Activated T-cell treated with anti-CD3 and anti-CD28 coated beads, Interleukin-2, amount 50 U/mL, for 4 hours (primary cell): ENCODE measurements at regions not wholly inside any gene's neighbourhood (a gene's known extent, or its start where the extent isn't known, plus 50 kb on each side); places are given as distances from the start of the nearest gene placed in this dataset.

ENCODE experiments used
- ATAC-seq, 2 donors: fragments of 200-7000 bp; cut with Tn5 transposase; one replicate each; pipeline ENCODE4 v1.10.0; 2021
- DNase-seq: peaks from one replicate; pipeline ENCODE4 v3.0.0-alpha.2; 2020
- H3K27me3 Mint-ChIP-seq: one replicate; pipeline ENCODE4 v1.8.0; 2021; ENCODE audit warnings: low read depth, mixed read lengths
- H3K36me3 Mint-ChIP-seq: one replicate; pipeline ENCODE4 v1.8.0; 2022; ENCODE audit warnings: mixed read lengths; ENCODE audit not compliant: insufficient read depth
- H3K4me1 Mint-ChIP-seq: one replicate; pipeline ENCODE4 v1.8.0; 2021; ENCODE audit warnings: low read depth, mixed read lengths
- H3K4me3 Mint-ChIP-seq: one replicate; pipeline ENCODE4 v1.8.0; 2021; ENCODE audit warnings: mild to moderate bottlenecking, moderate library complexity, mixed read lengths
- H3K9me3 Mint-ChIP-seq: one replicate; pipeline ENCODE4 v1.8.0; 2021; ENCODE audit warnings: mixed read lengths

DNA sequence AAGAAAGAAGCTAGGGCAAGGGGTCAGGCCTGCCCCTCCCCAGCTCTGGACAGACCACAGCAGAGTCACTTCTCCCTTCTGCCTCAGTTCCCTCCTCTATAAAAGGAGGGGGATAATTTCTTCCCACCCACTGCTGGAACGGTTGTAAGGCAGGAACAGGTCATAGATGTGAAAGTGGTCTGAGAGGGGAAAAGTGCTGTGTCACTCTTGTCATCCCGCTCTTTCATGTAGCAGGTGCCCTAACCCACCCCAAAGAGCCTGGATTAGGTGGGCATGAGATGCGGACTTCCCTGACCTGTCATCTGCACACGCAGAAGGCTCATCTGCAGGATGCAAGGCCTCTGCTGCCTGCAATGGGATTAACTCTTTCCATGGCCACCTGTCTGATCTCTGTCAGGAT, 218.2 kb upstream of the LRFN2 start:
- Mint-ChIP-seq H3K4me3 (no peak overlapping the region), H3K36me3 (no peaks in the 10 kb centered on the region), H3K9me3 (no peaks in the 10 kb centered on the region), H3K27me3 (peaks cover 3% of the 10 kb centered on the region), H3K4me1 (no peaks in the 10 kb centered on the region)
- DNase-seq (no peak), ATAC-seq (no peak)

DNA sequence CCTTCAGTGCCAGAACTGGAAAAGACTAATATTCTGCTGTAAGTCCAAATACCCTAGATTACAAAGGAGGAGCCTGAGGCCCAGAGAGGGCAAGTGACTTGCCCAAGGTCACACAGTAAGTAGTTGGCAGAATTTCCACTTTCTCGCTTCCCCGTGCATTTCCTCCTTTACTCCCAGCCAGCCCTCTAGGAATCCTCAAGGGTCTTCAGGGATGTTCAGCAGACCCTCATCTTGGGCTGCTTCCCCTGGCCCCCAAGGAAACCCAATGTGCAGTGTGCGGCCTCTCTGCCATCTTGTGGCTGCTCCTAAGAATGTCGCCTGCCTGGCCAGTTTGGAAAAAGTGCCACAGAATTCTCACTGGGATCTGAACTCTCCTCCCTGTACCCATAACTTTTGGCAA, 217.7 kb upstream of the LRFN2 start:
- Mint-ChIP-seq H3K9me3 (no peaks in the 10 kb centered on the region), H3K27me3 (peaks cover 3% of the 10 kb centered on the region), H3K4me3 (no peak overlapping the region), H3K36me3 (no peaks in the 10 kb centered on the region), H3K4me1 (no peaks in the 10 kb centered on the region)
- ATAC-seq (no peak), DNase-seq (no peak)

DNA sequence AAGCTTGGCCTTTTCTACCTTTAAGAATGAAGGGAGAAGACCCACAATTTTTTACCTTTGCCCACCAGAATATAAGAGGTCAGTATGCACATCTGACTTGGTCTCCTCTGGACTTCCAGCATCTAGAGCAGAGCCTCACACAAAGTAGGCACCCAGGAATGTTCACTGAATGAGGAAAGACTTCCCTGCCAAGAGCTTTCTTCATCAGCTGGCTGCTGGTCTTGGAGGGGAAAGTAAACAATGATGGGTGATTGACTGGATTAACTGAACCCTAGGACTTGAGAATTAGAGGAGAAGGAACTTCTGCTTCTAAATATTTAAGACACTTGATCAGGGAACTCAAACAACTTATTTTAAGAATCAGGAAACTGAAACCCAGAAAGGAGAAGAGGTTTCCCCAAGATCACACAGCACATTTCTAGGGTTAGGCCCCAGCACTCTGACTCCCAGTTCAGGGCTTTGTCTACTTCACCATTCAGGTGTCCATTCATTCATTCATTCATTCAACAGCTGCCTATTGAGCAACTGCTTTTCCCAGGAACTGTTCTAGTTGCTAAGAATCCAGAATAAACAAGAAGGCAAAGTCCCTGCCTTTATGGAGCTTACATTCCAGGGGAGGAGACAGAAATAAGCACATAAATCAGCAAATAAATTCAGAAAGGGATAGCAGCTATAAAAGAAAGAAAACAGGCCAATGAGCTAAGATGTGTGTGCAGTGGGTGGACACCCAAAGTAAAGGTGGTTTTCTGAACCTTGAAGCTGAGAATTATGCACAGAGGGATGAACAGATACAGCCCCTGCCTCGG, 216.9 kb upstream of the LRFN2 start:
- Mint-ChIP-seq H3K9me3 (no peaks in the 10 kb centered on the region), H3K4me3 (no peak overlapping the region), H3K27me3 (peaks cover 3% of the 10 kb centered on the region), H3K4me1 (no peaks in the 10 kb centered on the region), H3K36me3 (no peaks in the 10 kb centered on the region)
- DNase-seq (no peak), ATAC-seq (no peak)

DNA sequence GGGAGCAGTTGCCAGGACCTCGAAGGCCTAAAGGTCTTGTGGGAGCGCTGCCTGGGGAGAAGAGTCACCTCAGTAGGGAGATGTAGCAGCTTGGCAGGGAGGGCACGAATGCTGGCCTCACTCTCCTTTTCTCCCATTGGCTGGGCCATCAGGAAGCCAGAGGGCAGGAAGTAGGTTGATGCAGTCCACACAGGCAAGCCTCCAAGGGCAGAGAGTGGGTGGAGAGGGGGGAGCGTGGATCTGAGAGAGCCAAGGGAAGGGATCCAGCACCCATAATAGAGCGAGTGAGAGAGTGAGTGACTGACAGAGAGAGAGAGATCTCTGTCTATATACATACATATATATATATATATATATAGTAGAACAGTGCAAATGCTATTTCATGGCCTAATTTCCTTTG, 215.3 kb upstream of the LRFN2 start:
- H3K9me3 Mint-ChIP-seq: no peaks in the 10 kb centered on the region
- peaks cover 3% of the 10 kb centered on the region for H3K27me3 Mint-ChIP-seq
- no peaks in the 10 kb centered on the region for H3K4me1 Mint-ChIP-seq
- H3K4me3 Mint-ChIP-seq: no peak overlapping the region
- H3K36me3 Mint-ChIP-seq: no peaks in the 10 kb centered on the region
- DNase-seq (no peak), ATAC-seq (no peak)

DNA sequence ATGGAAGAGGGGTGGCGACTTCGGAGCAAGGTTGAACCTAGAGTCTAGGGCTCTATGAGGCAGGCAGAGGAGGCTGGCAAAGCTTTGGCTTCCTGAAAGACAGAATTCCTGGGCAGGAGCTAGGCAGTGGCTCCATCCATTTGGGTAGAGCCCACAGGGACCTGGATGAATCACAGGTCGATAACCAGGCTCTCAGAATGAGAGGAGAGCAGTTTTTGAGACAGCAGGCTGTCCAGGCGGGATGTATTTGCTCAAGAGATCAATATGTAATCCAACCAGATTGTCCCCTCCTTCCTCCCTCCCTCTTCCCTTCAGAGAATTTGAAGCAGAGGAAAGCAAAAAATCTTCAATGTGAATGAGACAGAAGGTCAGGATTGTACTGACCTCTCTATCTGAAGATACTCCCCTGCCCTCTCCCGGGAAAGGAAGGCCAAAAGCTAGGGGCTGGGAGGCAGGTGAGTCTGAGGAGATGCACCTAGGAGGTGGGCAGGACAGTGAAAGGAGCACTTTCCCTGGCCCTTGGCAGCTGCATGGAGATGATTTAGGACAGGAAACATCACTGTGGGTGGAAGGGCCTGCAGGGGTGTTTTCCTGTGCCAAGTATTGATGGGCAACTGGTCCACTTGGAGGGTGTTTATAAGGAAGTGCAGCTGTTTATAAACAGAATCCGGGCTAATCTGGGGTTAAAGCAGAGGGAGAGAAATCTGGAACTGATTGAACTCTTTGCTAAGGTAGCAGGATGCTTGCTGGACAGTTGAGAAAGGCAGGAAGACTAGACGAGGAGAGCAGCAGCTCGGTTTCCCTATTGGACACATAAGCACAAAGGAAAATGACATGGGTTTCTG, 212.4 kb upstream of the LRFN2 start:
- no peak for DNase-seq
- Mint-ChIP-seq H3K4me3 (no peak overlapping the region), H3K27me3 (peaks cover 2% of the 10 kb centered on the region), H3K9me3 (no peaks in the 10 kb centered on the region), H3K36me3 (no peaks in the 10 kb centered on the region), H3K4me1 (no peaks in the 10 kb centered on the region)
- ATAC-seq: no peak

- ATAC-seq (no peak), DNase-seq (no peak)
- no peaks in the 10 kb centered on the region for H3K36me3 Mint-ChIP-seq
- H3K27me3 Mint-ChIP-seq: peaks cover 2% of the 10 kb centered on the region
- H3K4me1 Mint-ChIP-seq: no peaks in the 10 kb centered on the region
- no peaks in the 10 kb centered on the region for H3K9me3 Mint-ChIP-seq
- no peak overlapping the region for H3K4me3 Mint-ChIP-seq
Observed at GRCh38 chr6:40798069-40798770, 211.1 kb upstream of the LRFN2 start.

DNA sequence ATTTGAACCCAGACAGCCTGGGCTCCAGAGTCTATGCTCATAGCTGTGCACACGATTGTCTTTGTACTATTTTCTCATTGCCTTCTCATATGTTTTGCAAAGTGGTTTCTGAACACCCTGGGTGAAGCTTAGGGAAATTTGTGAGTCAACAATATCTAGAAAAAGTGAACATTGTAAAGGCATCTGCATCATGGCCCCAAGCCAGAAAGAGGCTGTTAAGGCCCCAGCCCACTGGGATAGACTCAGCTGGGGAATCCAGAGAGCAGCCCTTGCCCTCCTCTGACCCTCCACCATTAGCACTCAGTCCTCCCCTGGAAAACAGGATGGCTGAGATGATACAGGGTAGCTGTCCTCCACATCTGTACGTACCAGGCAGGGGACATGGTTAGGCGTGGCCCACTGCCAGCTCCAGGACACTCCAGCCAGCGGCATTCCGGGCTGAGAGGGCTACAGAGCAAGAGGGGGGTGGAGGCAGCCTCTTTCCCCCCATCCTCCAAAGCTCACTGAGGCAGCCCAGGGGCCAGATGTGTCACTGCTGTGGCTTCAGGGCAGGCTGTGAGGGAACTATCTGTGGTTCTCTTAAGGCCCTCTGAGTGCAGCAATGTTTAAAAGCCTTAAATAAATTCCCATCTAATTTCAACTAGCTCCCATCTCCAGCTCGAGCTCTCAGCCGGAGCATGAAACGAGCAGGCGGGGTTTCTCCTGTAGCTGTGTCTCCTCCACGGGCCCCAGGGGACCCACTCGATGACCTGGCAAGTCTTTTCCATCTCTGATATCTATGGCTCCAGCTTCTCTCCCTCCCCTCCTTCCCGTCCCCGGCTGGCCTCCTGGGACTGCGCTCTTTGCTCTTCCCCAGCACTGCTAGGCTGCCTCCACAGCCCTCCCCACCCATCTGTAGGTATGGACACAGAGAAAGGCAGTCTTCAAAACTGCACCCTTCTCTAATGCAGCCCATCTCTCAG, 209.4 kb upstream of the LRFN2 start:
- peaks cover 2% of the 10 kb centered on the region for H3K27me3 Mint-ChIP-seq
- no peaks in the 10 kb centered on the region for H3K36me3 Mint-ChIP-seq
- DNase-seq (no peak), ATAC-seq (no peak)
- H3K9me3 Mint-ChIP-seq: no peaks in the 10 kb centered on the region
- H3K4me3 Mint-ChIP-seq: no peak overlapping the region
- peaks cover under 1% of the 10 kb centered on the region for H3K4me1 Mint-ChIP-seq

GRCh38 chr6:40794586-40794985, 207.4 kb upstream of the LRFN2 start:
- H3K4me1 Mint-ChIP-seq: peaks cover 14% of the 10 kb centered on the region

DNA sequence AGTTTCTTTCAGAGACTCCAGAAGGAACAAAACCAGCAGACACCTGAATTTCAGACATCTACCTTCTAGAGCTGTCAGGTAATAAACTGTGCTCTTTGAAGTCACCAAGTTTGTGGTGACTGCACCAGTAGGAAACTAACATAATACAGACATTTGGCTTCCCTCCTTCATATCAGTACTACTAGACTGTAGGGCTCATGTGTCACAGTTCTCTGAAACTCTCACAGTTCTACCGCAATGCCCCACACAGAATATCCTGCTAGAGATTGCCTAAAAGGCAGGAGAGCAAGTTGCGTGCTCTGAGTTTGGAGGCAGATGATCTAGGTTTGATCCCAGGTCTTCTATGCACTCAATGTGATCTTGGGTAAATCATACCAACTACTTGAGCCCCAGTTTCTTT, 205.0 kb upstream of the LRFN2 start:
- H3K4me1 Mint-ChIP-seq: peaks cover 31% of the 10 kb centered on the region
- peaks cover 2% of the 10 kb centered on the region for H3K27me3 Mint-ChIP-seq
- no peak for DNase-seq
- H3K9me3 Mint-ChIP-seq: no peaks in the 10 kb centered on the region
- H3K4me3 Mint-ChIP-seq: no peak overlapping the region
- no peak for ATAC-seq
- no peaks in the 10 kb centered on the region for H3K36me3 Mint-ChIP-seq

More at GRCh38 chr6:40794586-40794985, 207.4 kb upstream of the LRFN2 start:
- H3K36me3 Mint-ChIP-seq: no peaks in the 10 kb centered on the region
- ATAC-seq (no peak), DNase-seq (no peak)
- H3K4me3 Mint-ChIP-seq: no peak overlapping the region
- peaks cover 2% of the 10 kb centered on the region for H3K27me3 Mint-ChIP-seq
- H3K9me3 Mint-ChIP-seq: no peaks in the 10 kb centered on the region

DNA sequence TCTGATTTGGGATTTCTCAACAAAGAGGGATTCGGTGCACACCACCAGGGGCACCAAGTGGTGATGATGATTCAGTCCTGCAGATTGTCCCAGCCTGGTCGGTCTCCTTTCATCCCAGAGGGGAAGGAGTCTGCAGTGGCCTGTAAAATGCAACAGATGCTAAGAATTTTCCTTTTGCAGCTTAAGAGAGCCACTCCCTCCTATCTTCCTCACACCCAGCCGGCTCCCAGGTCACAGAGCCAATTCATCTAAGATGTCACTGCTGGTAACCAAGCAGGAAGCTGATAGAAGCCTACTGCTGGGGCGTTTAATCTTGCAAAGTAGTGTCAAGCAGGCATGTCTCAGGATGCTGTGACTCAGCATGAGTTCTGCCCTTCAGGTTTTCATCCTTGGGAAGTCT, 203.8 kb upstream of the LRFN2 start:
- H3K27me3 Mint-ChIP-seq: peaks cover 2% of the 10 kb centered on the region
- no peaks in the 10 kb centered on the region for H3K36me3 Mint-ChIP-seq
- peaks cover 31% of the 10 kb centered on the region for H3K4me1 Mint-ChIP-seq
- DNase-seq (no peak), ATAC-seq (no peak)
- no peaks in the 10 kb centered on the region for H3K9me3 Mint-ChIP-seq
- H3K4me3 Mint-ChIP-seq: no peak overlapping the region

DNA sequence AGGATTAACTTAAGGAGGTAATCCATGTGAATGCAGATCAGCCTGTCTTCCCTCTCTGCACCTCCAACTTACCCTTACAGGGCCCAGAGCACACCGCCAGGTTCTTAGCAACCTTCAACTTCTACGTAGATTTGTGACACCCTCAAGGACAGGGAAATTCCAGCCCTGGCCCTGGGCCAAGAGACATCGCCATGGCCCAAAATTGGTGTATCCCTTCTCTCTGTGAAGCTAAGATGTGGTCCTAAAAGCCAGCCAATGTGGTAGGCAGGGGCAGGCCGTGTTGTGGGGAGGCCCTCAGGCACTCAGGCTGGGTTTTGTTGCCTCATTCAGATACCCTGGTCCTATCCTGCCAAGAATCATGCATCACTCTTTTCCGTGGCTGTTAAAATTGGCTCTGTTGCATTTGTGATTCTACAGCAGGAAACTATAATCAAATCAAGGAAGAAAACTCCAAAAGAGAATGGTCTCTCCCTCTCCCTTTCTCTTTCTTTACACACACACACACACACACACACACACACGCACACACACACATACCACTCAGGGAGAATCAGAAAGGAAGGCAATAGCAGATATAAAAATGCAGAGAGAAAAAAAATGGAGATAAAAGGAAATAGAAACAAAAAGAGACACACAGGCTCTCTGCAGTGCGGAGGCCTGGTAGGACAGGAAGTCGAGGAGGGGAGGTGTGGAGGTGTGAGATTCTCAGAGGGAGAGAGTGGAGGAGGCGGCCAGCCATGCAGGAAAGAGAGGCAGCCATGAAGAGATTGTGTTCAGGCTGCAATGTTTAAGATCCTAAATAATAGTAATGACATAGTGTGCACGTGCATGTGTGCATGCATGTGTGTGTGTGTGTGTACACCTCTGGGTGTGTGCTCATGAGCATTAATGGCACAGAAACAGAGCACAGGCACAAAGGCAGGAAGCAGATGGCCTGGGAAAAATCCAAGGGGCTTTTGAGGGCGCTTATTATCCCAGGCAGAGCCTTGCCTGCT, 201.8 kb upstream of the LRFN2 start:
- Mint-ChIP-seq H3K9me3 (no peaks in the 10 kb centered on the region), H3K4me3 (peak overlapping the region; percentile 24), H3K4me1 (peaks cover 31% of the 10 kb centered on the region), H3K27me3 (no peaks in the 10 kb centered on the region), H3K36me3 (no peaks in the 10 kb centered on the region)
- ATAC-seq (peak; percentile 72 to 73), DNase-seq (no peak)

DNA sequence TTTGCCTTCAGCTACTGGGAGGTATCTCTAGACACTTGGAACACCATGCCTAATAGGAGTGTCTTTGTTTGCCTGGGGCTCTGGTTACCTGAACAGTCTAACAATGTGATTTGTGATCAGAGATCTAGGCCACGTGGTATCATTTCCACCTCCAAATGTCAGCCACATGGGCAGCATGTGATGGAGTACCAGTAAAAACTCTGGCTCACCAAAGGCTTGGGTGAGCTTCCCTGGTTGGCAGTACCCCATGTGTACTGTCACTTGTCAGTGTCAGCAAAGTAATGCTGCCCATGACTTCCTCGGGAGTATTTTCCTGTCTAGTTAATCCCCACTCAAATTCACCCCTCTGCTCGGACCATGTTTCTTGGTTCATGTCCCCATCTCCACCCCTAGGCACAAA, 195.2 kb upstream of the LRFN2 start:
- no peak for ATAC-seq
- H3K4me3 Mint-ChIP-seq: no peak overlapping the region
- H3K4me1 Mint-ChIP-seq: no peaks in the 10 kb centered on the region
- no peaks in the 10 kb centered on the region for H3K9me3 Mint-ChIP-seq
- H3K27me3 Mint-ChIP-seq: peaks cover 2% of the 10 kb centered on the region
- H3K36me3 Mint-ChIP-seq: no peaks in the 10 kb centered on the region
- no peak for DNase-seq

GRCh38 chr6:40780637-40781036, 193.5 kb upstream of the LRFN2 start:
- Mint-ChIP-seq H3K9me3 (no peaks in the 10 kb centered on the region), H3K4me3 (no peak overlapping the region), H3K27me3 (peaks cover 2% of the 10 kb centered on the region), H3K36me3 (no peaks in the 10 kb centered on the region), H3K4me1 (no peaks in the 10 kb centered on the region)
- ATAC-seq: no peak
- DNase-seq: no peak
